IMR-90 (cell line): ENCODE measurements at regions not wholly inside any gene's neighbourhood (a gene's known extent, or its start where the extent isn't known, plus 50 kb on each side); places are given as distances from the start of the nearest gene placed in this dataset.
A peak's percentile ranks its signal among the peaks of the same experiment; 100 is the strongest.

Experiments
- ATAC-seq: fragments of 200-7000 bp; cut with Tn5 transposase; 2 replicates; pipeline ENCODE4 v1.9.1; 2020; ENCODE audit warnings: low read depth, mild to moderate bottlenecking, moderate library complexity
- BruUV-seq: library from RNA; stranded (reverse); fragments of 400-500 nt; replicated peaks from 2 replicates; lab custom pipeline; 2021; lab: Mats Ljungman, UMichigan
- CTCF ChIA-PET: fragments of 300-600 bp; formaldehyde crosslinking; extraction: SDS; loops from one replicate; lab custom pipeline; 2021; ENCODE audit warnings: antibody characterized with exemption; lab: Yijun Ruan, JAX
- POLR2A ChIA-PET: fragments of 300-600 bp; sonication (Branson Sonifier 250); formaldehyde crosslinking; loops from one replicate; lab custom pipeline; 2022; ENCODE audit warnings: antibody characterized with exemption; ENCODE audit not compliant: unreplicated experiment; lab: Charles Lee
- DNase-seq: peaks from one replicate; pipeline ENCODE4 v3.0.0; 2013
- H2AFZ ChIP-seq: replicated peaks from 2 replicates; pipeline ENCODE3; 2013; ENCODE audit warnings: low read length, mild to moderate bottlenecking; ENCODE audit not compliant: poor library complexity
- H2AK5ac ChIP-seq: 2 replicates; pipeline ENCODE4 v1.6.1; 2013; ENCODE audit warnings: low read depth, low read length, inconsistent platforms
- H2AK9ac ChIP-seq: replicated peaks from 2 replicates; pipeline ENCODE3; 2013; ENCODE audit warnings: mild to moderate bottlenecking, low read depth, low read length, moderate library complexity; ENCODE audit not compliant: poor library complexity
- H2BK120ac ChIP-seq: 2 replicates; pipeline ENCODE4 v1.6.1; 2013; ENCODE audit warnings: low read depth, low read length, inconsistent platforms
- H2BK15ac ChIP-seq: 3 replicates; pipeline ENCODE4 v1.6.1; 2013; ENCODE audit warnings: low read depth, low read length, inconsistent platforms
- H2BK20ac ChIP-seq: 2 replicates; pipeline ENCODE4 v1.6.1; 2013; ENCODE audit warnings: low read depth, mild to moderate bottlenecking, inconsistent platforms, low read length, moderate library complexity
- H2BK5ac ChIP-seq: 2 replicates; pipeline ENCODE4 v1.6.1; 2013; ENCODE audit warnings: mild to moderate bottlenecking, low read depth, low read length, inconsistent platforms; ENCODE audit not compliant: poor library complexity, severe bottlenecking
- H3K14ac ChIP-seq: replicated peaks from 2 replicates; pipeline ENCODE4 v1.6.1; 2013; ENCODE audit warnings: low read depth, low read length, inconsistent platforms
- H3K18ac ChIP-seq: 2 replicates; pipeline ENCODE4 v1.6.1; 2013; ENCODE audit warnings: low read depth, low read length, control low read depth
- H3K23ac ChIP-seq: 2 replicates; pipeline ENCODE4 v1.6.1; 2013; ENCODE audit warnings: low read depth, low read length, inconsistent platforms
- H3K27ac ChIP-seq: 2 replicates; pipeline ENCODE4 v1.5.1; 2013; ENCODE audit warnings: mild to moderate bottlenecking, control low read depth, low read length; ENCODE audit not compliant: insufficient read depth
- H3K27me3 ChIP-seq: 2 replicates; pipeline ENCODE4 v1.6.1; 2013; ENCODE audit warnings: low read length; ENCODE audit not compliant: control insufficient read depth, insufficient read depth
- H3K36me3 ChIP-seq: 2 replicates; pipeline ENCODE4 v1.6.1; 2013; ENCODE audit warnings: low read length, mixed read lengths; ENCODE audit not compliant: control insufficient read depth, insufficient read depth
- H3K4ac ChIP-seq: 2 replicates; pipeline ENCODE4 v1.6.1; 2013; ENCODE audit warnings: low read depth, low read length, inconsistent platforms
- H3K4me1 ChIP-seq: 2 replicates; pipeline ENCODE4 v1.6.1; 2013; ENCODE audit warnings: low read length, mixed read lengths; ENCODE audit not compliant: control insufficient read depth, insufficient read depth
- H3K4me2 ChIP-seq: 2 replicates; pipeline ENCODE4 v1.6.1; 2013; ENCODE audit warnings: low read depth, mild to moderate bottlenecking, control low read depth, low read length, moderate library complexity
- H3K4me3 ChIP-seq: 2 replicates; pipeline ENCODE4 v1.5.1; 2013; ENCODE audit warnings: low read depth, mild to moderate bottlenecking, control low read depth, low read length, moderate library complexity; ENCODE audit not compliant: insufficient read depth
- H3K56ac ChIP-seq: 2 replicates; pipeline ENCODE4 v1.6.1; 2013; ENCODE audit warnings: low read length, inconsistent platforms; ENCODE audit not compliant: insufficient read depth; ENCODE audit errors: extremely low read depth
- H3K79me1 ChIP-seq, 2 experiments: 2 replicates each; pipeline ENCODE4 v1.6.1; 2013; ENCODE audit warnings: low read length in 2 of 2, inconsistent platforms in 1 of 2, low read depth in 1 of 2
- H3K9ac ChIP-seq: 2 replicates; pipeline ENCODE4 v1.6.1; 2013; ENCODE audit warnings: low read depth, low read length, control low read depth
- H3K9me1 ChIP-seq: 2 replicates; pipeline ENCODE4 v1.6.1; 2013; ENCODE audit warnings: low read length, inconsistent platforms; ENCODE audit not compliant: insufficient read depth
- H3K9me3 ChIP-seq: 2 replicates; pipeline ENCODE4 v1.6.1; 2013; ENCODE audit warnings: low read length; ENCODE audit not compliant: control insufficient read depth, insufficient read depth
- H4K20me1 ChIP-seq: 2 replicates; pipeline ENCODE4 v1.6.1; 2013; ENCODE audit warnings: low read length, inconsistent platforms; ENCODE audit not compliant: insufficient read depth
- H4K5ac ChIP-seq: 2 replicates; pipeline ENCODE4 v1.6.1; 2013; ENCODE audit warnings: mild to moderate bottlenecking, low read depth, low read length, control low read depth
- H4K8ac ChIP-seq, 2 experiments: 2 replicates each; pipeline ENCODE4 v1.6.1; 2013; ENCODE audit warnings: low read depth in 2 of 2, low read length in 2 of 2, control low read depth in 1 of 2, inconsistent platforms in 1 of 2
- H4K91ac ChIP-seq: 2 replicates; pipeline ENCODE4 v1.6.1; 2013; ENCODE audit warnings: low read depth, low read length, inconsistent platforms; ENCODE audit not compliant: insufficient read depth
- BHLHE40 ChIP-seq: fragments of 150-350 bp; IDR thresholded peaks from 2 replicates; pipeline ENCODE4 v1.6.1; 2016; ENCODE audit warnings: mild to moderate bottlenecking, low read depth, low read length
- CEBPB ChIP-seq: IDR thresholded peaks from 2 replicates; pipeline ENCODE4 v1.6.1; 2012; ENCODE audit warnings: low read depth, low read length, improper control_type of control experiment
- CHD1 ChIP-seq: IDR thresholded peaks from 2 replicates; pipeline ENCODE4 v1.6.1; 2012; ENCODE audit warnings: low read depth, low read length, improper control_type of control experiment
- CTCF ChIP-seq: conservative IDR thresholded peaks from 2 replicates; pipeline ENCODE4 v1.5.1; 2012; ENCODE audit warnings: mild to moderate bottlenecking, low read depth, low read length, improper control_type of control experiment
- ELK1 ChIP-seq: fragments of 150-350 bp; IDR thresholded peaks from 2 replicates; pipeline ENCODE4 v1.6.1; 2016; ENCODE audit warnings: low read depth, mild to moderate bottlenecking, low read length, moderate library complexity, borderline replicate concordance
- FOS ChIP-seq: fragments of 150-350 bp; IDR thresholded peaks from 2 replicates; pipeline ENCODE4 v1.6.1; 2016; ENCODE audit warnings: low read depth, low read length
- MAFK ChIP-seq: IDR thresholded peaks from 2 replicates; pipeline ENCODE4 v1.6.1; 2012; ENCODE audit warnings: low read depth, low read length, improper control_type of control experiment
- MAZ ChIP-seq: IDR thresholded peaks from 2 replicates; pipeline ENCODE4 v1.6.1; 2012; ENCODE audit warnings: low read depth, mild to moderate bottlenecking, low read length, improper control_type of control experiment, moderate library complexity, borderline replicate concordance
- MXI1 ChIP-seq: IDR thresholded peaks from 2 replicates; pipeline ENCODE4 v1.6.1; 2012; ENCODE audit warnings: low read depth, mild to moderate bottlenecking, low read length, moderate library complexity, borderline replicate concordance
- NFE2L2 ChIP-seq: fragments of 150-350 bp; IDR thresholded peaks from 2 replicates; pipeline ENCODE4 v1.6.1; 2016; ENCODE audit warnings: low read depth, mild to moderate bottlenecking, low read length
- POLR2A ChIP-seq: IDR thresholded peaks from 2 replicates; pipeline ENCODE4 v1.6.1; 2012; ENCODE audit warnings: mild to moderate bottlenecking, low read depth, low read length
- RAD21 ChIP-seq: IDR thresholded peaks from 2 replicates; pipeline ENCODE4 v1.6.1; 2012; ENCODE audit warnings: low read length, improper control_type of control experiment
- RCOR1 ChIP-seq: IDR thresholded peaks from 2 replicates; pipeline ENCODE4 v1.6.1; 2012; ENCODE audit warnings: mild to moderate bottlenecking, low read length, improper control_type of control experiment; ENCODE audit not compliant: insufficient replicate concordance
- RFX5 ChIP-seq: IDR thresholded peaks from 2 replicates; pipeline ENCODE4 v1.8.0; 2012; ENCODE audit warnings: low read depth, mild to moderate bottlenecking, low read length, moderate library complexity
- SMC3 ChIP-seq: fragments of 150-350 bp; IDR thresholded peaks from 2 replicates; pipeline ENCODE4 v1.6.1; 2016; ENCODE audit warnings: low read depth, mild to moderate bottlenecking, antibody characterized with exemption, low read length, moderate library complexity
- USF2 ChIP-seq: fragments of 150-350 bp; IDR thresholded peaks from 2 replicates; pipeline ENCODE4 v1.6.1; 2017; ENCODE audit warnings: mild to moderate bottlenecking, antibody characterized with exemption, low read length, low read depth
- WGBS, 2 experiments: methylation state at CpG; one replicate each; pipeline versions ENCODE4 v1.1.5 to v1.1.7; 2013; ENCODE audit warnings: missing lambda C conversion rate in 2 of 2; ENCODE audit not compliant: insufficient read length in 1 of 2; ENCODE audit errors: extremely low coverage in 2 of 2; 5-methylcytosine and 5-hydroxymethylcytosine counted together
- dilution Hi-C: fragments of 300-500 bp; cut with HindIII; formaldehyde crosslinking; loops from one replicate; pipeline ENCODE4 v1.14.3; 2018; ENCODE audit warnings: low sequenced_read_pairs; ENCODE audit not compliant: unreplicated experiment
- in situ Hi-C: fragments of 300-500 bp; cut with MboI; formaldehyde crosslinking; loops from 3 replicates; pipeline ENCODE4 v1.14.3; 2019; ENCODE audit warnings: low sequenced_read_pairs, inconsistent platforms, mixed read lengths
- intact Hi-C: fragments of 100-400 bp; cut with micrococcal nuclease; formaldehyde crosslinking; loops from 2 replicates; pipeline ENCODE4 v1.10.0; 2022

- TF ChIP-seq POLR2A (no peak), CHD1 (no peak), RCOR1 (no peak), RFX5 (no peak), RAD21 (no peak), USF2 (no peak), BHLHE40 (no peak), FOS (no peak), NFE2L2 (no peak), CTCF (no peak), MAZ (no peak), SMC3 (no peak), MXI1 (no peak), ELK1 (no peak), CEBPB (no peak), MAFK (no peak)
- H3K79me1 ChIP-seq, result no peaks in the 10 kb centered on the region
- no peak overlapping the region for H4K8ac ChIP-seq
- no peak overlapping the region for H3K9ac ChIP-seq
- H3K56ac ChIP-seq, result no peak overlapping the region
- H3K36me3 ChIP-seq, result no peaks in the 10 kb centered on the region
- no peak for DNase-seq
- H3K27ac ChIP-seq, result no peak overlapping the region
- H3K4ac ChIP-seq, result no peak overlapping the region
- intact Hi-C loops (no loop called here), in situ Hi-C loops (no loop called here), dilution Hi-C loops (no loop called here)
- H3K4me1 ChIP-seq, result peaks cover 4% of the 10 kb centered on the region; the same call in 1 of the 2 replicates
- no peak overlapping the region for H2AFZ ChIP-seq
- H3K9me3 ChIP-seq, result no peaks in the 10 kb centered on the region
- no peaks in the 10 kb centered on the region for H4K20me1 ChIP-seq
- no peak overlapping the region for H3K18ac ChIP-seq
- ChIA-PET CTCF (no interaction called here), POLR2A (no interaction called here)
- no peaks in the 10 kb centered on the region for H3K27me3 ChIP-seq
- H2BK120ac ChIP-seq, result peak overlapping the region; percentile 6; the same call in 1 of the 2 replicates
- no TSS peak for BruUV-seq
- H2AK9ac ChIP-seq, result no peak overlapping the region
- no CpG with 5 or more reads among the region's 1 CpG for WGBS, 2 experiments
- H2BK15ac ChIP-seq, result no peak overlapping the region
- no peak overlapping the region for H3K4me3 ChIP-seq
- no peak overlapping the region for H3K23ac ChIP-seq
- no peak overlapping the region for H3K4me2 ChIP-seq
- H4K5ac ChIP-seq, result no peak overlapping the region
- H2BK20ac ChIP-seq, result no peak overlapping the region; the same call in 1 of the 2 replicates
- no peak overlapping the region for H2AK5ac ChIP-seq
- no peaks in the 10 kb centered on the region; the same call in 1 of the 2 replicates for H3K9me1 ChIP-seq
- no peak overlapping the region for H3K14ac ChIP-seq
- peak; percentile 42; the same call in 1 of the 2 replicates for ATAC-seq
- no peak overlapping the region for H4K91ac ChIP-seq
- no peak overlapping the region for H2BK5ac ChIP-seq
Observed at GRCh38 chr6:140782941-140783340, 1349.8 kb upstream of the GJE1 start.
